Peyer's patch (tissue), 4 donors: ENCODE measurements at regions not wholly inside any gene's neighbourhood (a gene's known extent, or its start where the extent isn't known, plus 50 kb on each side); places are given as distances from the start of the nearest gene placed in this dataset.

Experiments
- DNase-seq, 3 donors: peaks; one replicate each; pipeline ENCODE4 v3.0.0-alpha.2; 2017 to 2019
- H3K27ac ChIP-seq, 4 donors: fragments of 200-600 bp; sonication (generic); one replicate each; pipeline ENCODE4 v1.5.1; 2016 to 2019
- H3K27me3 ChIP-seq, 2 donors: fragments of 200-600 bp; sonication (generic); one replicate each; pipeline ENCODE4 v1.5.1; 2019
- H3K36me3 ChIP-seq, 3 donors: fragments of 200-600 bp; sonication (generic); one replicate each; pipeline ENCODE4 v1.5.1; 2016 to 2019
- H3K4me1 ChIP-seq, 4 donors: fragments of 200-600 bp; sonication (generic); one replicate each; pipeline ENCODE4 v1.5.1; 2016 to 2019
- H3K4me3 ChIP-seq, 4 donors: fragments of 200-600 bp; sonication (generic); 1 replicate in 3 of 4; 2 replicates in 1 of 4; pipeline ENCODE4 v1.5.1; 2016 to 2019; ENCODE audit warnings: mild to moderate bottlenecking in 1 of 4
- H3K9me3 ChIP-seq, 4 donors: fragments of 200-600 bp; sonication (generic); one replicate each; pipeline ENCODE4 v1.5.1; 2016 to 2019; ENCODE audit warnings: mild to moderate bottlenecking in 1 of 4
- POLR2A ChIP-seq, 2 donors: fragments of 450-650 bp; IDR thresholded peaks; one replicate each; pipeline ENCODE4 v1.5.1; 2017; ENCODE audit warnings: antibody characterized with exemption in 2 of 2, mild to moderate bottlenecking in 2 of 2, moderate library complexity in 2 of 2
- TF ChIP-seq, protein P1 (sequence below), 6 experiments: fragments of 450-650 bp in 4 of 6; fragments of 200-600 bp in 2 of 6; sonication (generic) in 1 of 6; IDR thresholded peaks; one replicate each; pipeline ENCODE4 v1.5.1; 2017 to 2019; ENCODE audit warnings: antibody characterized with exemption in 6 of 6, mild to moderate bottlenecking in 3 of 6, moderate library complexity in 1 of 6

DNA sequence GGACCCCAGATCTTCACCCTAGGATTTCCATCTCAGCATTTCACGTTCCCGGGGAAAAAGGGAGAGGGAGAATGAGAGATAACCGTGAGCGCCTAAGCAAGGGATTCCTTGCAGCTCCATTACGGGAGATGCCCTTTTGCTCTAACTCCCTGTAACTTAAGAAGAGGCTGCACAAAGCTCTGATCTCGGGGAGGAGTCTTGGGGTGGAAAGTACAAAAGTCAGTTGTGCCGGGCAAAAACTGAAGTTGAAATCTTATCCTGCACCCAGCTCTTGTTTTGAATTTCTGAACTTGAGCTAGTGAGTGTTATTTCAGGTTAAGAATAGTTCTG lies 256.4 kb upstream of the SOX21 start:
- no peak for TF ChIP-seq POLR2A (IDR thresholded peaks at IDR 0.05)
- TF ChIP-seq, protein P1, sequence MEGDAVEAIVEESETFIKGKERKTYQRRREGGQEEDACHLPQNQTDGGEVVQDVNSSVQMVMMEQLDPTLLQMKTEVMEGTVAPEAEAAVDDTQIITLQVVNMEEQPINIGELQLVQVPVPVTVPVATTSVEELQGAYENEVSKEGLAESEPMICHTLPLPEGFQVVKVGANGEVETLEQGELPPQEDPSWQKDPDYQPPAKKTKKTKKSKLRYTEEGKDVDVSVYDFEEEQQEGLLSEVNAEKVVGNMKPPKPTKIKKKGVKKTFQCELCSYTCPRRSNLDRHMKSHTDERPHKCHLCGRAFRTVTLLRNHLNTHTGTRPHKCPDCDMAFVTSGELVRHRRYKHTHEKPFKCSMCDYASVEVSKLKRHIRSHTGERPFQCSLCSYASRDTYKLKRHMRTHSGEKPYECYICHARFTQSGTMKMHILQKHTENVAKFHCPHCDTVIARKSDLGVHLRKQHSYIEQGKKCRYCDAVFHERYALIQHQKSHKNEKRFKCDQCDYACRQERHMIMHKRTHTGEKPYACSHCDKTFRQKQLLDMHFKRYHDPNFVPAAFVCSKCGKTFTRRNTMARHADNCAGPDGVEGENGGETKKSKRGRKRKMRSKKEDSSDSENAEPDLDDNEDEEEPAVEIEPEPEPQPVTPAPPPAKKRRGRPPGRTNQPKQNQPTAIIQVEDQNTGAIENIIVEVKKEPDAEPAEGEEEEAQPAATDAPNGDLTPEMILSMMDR (IDR thresholded peaks at IDR 0.05) = no peak
- peaks cover 0 to 13% of the 10 kb centered on the region in 2 donors for H3K27me3 ChIP-seq
- DNase-seq = no peak
- peaks cover 0 to 14% (median 0%) of the 10 kb centered on the region in 4 donors for H3K4me1 ChIP-seq
- H3K36me3 ChIP-seq = no peaks in the 10 kb centered on the region
- no peak overlapping the region for H3K27ac ChIP-seq
- no peak overlapping the region for H3K4me3 ChIP-seq
- no peaks in the 10 kb centered on the region for H3K9me3 ChIP-seq

DNA sequence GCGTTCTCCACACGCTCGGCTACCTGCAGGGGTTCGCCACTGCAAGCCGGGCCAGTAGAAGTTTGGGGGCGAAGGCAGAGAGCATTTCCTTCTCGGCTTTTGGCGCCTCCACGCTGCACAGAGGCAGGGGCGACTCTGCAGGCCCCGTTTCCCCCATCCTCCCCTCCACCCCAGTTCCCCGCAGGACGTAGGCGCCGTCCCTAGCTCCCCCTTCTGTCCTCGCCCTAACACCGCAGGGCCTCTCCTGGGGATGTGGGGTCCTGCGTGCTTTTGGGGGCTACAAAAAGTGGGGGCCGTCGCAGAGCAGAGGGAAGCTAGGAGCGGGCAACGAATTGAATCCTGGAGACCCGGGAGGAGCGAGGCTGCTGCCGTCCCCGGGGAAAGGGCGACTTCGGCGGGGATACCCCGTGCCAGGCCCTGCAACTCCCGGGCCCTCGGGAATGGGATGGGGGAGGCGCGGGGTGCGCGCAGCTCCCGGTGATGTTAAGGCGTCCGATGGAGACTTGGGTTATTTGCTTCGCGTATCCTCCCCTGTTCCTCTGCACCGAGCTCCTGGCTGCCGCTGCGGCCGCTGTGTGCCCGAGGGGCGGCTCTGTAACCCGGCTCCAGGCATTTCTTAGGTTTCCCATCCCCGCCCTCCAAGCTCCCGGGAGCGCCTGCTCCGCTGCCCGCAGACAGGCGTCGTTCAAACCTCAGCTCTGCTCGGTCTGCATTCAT lies 255.9 kb upstream of the SOX21 start:
- Histone ChIP-seq H3K9me3 (no peaks in the 10 kb centered on the region), H3K4me3 (peak overlapping the region in 2 of 4 donors; percentile 14 to 21), H3K27ac (no peak overlapping the region), H3K27me3 (peaks cover 0 to 13% of the 10 kb centered on the region in 2 donors), H3K4me1 (peaks cover 0 to 14% (median 0%) of the 10 kb centered on the region in 4 donors), H3K36me3 (no peaks in the 10 kb centered on the region)
- DNase-seq = no peak
- TF ChIP-seq, protein P1 (IDR thresholded peaks at IDR 0.05) = no peak
- TF ChIP-seq POLR2A (IDR thresholded peaks at IDR 0.05) = no peak

DNA sequence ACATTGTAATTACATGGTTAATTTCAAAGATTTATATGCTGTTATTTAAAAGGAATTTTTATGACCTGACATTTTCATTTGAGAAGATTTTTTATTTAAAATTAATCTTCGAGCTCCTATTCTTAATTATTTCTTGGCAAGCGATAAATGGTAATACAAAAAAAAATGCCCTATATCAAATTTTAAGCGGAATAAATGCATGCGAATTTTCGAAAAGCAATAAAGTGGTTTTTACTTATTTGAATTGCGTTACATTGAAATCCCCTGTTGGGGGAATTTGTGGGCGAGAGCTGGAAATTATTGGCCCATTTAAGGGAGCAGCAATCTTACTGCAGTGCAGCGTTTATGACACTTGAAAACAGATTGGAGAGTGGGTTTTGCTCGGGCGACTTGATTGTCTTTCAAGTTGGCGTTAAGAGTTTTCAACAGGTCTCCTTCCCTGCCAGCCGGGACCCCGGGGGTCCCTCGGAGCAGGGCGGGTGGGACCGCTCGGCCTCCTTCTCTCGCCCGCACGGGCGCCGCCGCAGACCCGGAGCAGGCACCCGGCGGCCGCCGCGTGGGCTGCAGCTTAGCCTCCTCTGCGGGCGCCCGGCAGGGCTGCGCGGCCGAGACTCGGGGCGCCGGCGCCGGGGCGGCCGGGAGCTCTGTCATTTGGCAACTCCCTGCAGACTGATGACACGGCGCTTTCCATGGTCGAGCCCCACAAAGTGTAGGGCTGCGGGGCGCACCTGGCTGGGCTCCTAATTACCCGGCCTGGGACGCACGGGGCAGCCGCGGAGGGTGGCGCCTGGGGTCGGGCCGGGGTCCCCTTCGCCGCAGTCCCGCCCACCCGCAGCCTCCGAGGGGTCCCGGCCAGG lies 255.1 kb upstream of the SOX21 start:
- peaks cover 0 to 14% (median 0%) of the 10 kb centered on the region in 4 donors for H3K4me1 ChIP-seq
- H3K9me3 ChIP-seq = no peaks in the 10 kb centered on the region
- peak in 1 of 3 donors; percentile 49 for DNase-seq
- TF ChIP-seq, protein P1 (IDR thresholded peaks at IDR 0.05) = no peak
- TF ChIP-seq POLR2A (IDR thresholded peaks at IDR 0.05) = no peak
- no peak overlapping the region for H3K27ac ChIP-seq
- H3K27me3 ChIP-seq = peaks cover 0 to 13% of the 10 kb centered on the region in 2 donors
- H3K4me3 ChIP-seq = peak overlapping the region in 2 of 4 donors; percentile 14 to 21
- H3K36me3 ChIP-seq = no peaks in the 10 kb centered on the region

DNA sequence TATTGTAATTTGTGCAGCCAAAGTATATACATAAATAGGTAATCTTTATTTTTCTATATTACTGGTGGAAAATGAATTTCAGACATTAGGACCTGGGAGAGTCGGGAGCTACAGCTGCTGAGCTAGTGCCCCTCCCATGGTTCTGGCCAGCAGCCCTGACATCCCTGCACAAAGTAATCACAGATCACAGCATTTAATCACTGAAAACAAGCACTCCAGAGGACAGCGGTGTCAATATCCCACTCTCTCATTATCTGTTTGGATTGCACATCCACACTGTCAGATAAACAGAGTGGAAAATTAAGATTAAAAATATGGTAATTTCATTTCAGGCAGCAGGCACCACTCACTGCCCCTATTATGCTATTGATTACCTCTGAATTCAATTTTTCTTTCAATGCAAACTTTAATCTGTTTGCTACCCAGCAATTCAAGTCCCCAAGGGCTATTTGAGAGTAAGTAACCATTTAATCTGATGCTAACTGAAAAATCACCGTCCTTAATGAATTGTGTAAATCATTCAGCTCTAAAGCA lies 254.1 kb upstream of the SOX21 start:
- H3K9me3 ChIP-seq = no peaks in the 10 kb centered on the region
- H3K4me3 ChIP-seq = no peak overlapping the region
- TF ChIP-seq, protein P1 (IDR thresholded peaks at IDR 0.05) = no peak
- TF ChIP-seq POLR2A (IDR thresholded peaks at IDR 0.05) = no peak
- DNase-seq = no peak
- H3K27me3 ChIP-seq = peaks cover 0 to 13% of the 10 kb centered on the region in 2 donors
- H3K36me3 ChIP-seq = no peaks in the 10 kb centered on the region
- no peak overlapping the region for H3K27ac ChIP-seq
- H3K4me1 ChIP-seq = peaks cover 0 to 14% (median 0%) of the 10 kb centered on the region in 4 donors

DNA sequence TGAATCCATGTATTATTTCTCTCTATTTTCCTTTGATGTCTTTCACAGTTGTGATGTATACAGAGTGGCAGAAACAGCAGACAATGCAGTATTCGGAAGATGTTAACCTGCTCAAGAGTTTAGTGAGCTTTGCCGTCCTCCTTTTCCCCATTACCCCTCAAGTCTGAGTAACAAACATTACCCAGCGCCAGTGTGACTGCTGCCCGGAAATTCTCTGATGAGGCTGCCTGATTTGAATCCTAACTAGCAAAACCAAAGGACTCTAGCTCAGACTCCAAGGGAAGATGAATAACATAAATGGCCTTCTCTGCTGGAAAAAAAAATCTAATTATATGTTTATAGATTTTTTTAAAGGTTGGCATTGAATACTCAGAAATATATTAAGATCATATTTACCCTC lies 247.3 kb upstream of the SOX21 start:
- Histone ChIP-seq H3K27me3 (no peaks in the 10 kb centered on the region), H3K27ac (no peak overlapping the region), H3K4me3 (no peak overlapping the region), H3K36me3 (no peaks in the 10 kb centered on the region), H3K9me3 (no peaks in the 10 kb centered on the region), H3K4me1 (no peaks in the 10 kb centered on the region)
- TF ChIP-seq POLR2A (IDR thresholded peaks at IDR 0.05) = no peak
- TF ChIP-seq, protein P1 (IDR thresholded peaks at IDR 0.05) = no peak
- no peak for DNase-seq
